ENCODE measurements at regions not wholly inside any gene's neighbourhood (a gene's known extent, or its start where the extent isn't known, plus 50 kb on each side); places are given as distances from the start of the nearest gene placed in this dataset.
"Not testable (repeated sequence)": the region's sequence is repeated elsewhere in the genome, so short reads cannot be mapped to it uniquely, and the experiment has no call there.

DNA sequence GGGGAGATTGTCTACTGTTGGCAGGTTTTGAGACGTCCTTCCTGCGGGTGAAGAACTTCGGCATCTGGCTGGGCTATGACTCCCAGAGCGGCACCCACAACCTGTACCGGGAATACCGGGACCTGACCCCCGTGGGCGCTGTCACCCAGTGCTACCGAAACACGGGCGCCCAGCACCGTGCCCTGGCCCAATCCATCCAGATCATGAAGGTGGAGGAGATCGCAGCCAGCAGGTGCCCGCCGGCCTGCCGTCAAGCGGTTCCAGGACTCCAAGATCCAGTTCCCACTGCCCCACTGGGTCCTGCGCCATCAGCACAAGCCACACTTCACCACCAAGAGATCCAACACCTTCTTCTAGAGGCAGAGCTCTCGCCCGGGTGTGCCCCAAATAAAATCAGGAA is 194.9 kb upstream of the EPHA6 start:
- H3K9me3 ChIP-seq, result no peaks in the 10 kb centered on the region
- ATAC-seq (ENCODE audit: insufficient number of reproducible peaks, low FRiP score, low read depth), result no peak
- no peaks in the 10 kb centered on the region for H3K4me1 ChIP-seq (ENCODE audit: control insufficient read depth in 1 of 2, low read depth in 2 of 2)
- no peaks in the 10 kb centered on the region for H3K36me3 ChIP-seq
- no peaks in the 10 kb centered on the region for H3K27me3 ChIP-seq (replicated peaks; ENCODE audit: insufficient read depth)
- H3K4me3 ChIP-seq, result no peak overlapping the region
- TF ChIP-seq, protein P1, sequence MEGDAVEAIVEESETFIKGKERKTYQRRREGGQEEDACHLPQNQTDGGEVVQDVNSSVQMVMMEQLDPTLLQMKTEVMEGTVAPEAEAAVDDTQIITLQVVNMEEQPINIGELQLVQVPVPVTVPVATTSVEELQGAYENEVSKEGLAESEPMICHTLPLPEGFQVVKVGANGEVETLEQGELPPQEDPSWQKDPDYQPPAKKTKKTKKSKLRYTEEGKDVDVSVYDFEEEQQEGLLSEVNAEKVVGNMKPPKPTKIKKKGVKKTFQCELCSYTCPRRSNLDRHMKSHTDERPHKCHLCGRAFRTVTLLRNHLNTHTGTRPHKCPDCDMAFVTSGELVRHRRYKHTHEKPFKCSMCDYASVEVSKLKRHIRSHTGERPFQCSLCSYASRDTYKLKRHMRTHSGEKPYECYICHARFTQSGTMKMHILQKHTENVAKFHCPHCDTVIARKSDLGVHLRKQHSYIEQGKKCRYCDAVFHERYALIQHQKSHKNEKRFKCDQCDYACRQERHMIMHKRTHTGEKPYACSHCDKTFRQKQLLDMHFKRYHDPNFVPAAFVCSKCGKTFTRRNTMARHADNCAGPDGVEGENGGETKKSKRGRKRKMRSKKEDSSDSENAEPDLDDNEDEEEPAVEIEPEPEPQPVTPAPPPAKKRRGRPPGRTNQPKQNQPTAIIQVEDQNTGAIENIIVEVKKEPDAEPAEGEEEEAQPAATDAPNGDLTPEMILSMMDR (IDR thresholded peaks at IDR 0.05), result no peak
- H3K27ac ChIP-seq, result no peak overlapping the region
- no peak for DNase-seq (ENCODE audit: low spot score)

DNA sequence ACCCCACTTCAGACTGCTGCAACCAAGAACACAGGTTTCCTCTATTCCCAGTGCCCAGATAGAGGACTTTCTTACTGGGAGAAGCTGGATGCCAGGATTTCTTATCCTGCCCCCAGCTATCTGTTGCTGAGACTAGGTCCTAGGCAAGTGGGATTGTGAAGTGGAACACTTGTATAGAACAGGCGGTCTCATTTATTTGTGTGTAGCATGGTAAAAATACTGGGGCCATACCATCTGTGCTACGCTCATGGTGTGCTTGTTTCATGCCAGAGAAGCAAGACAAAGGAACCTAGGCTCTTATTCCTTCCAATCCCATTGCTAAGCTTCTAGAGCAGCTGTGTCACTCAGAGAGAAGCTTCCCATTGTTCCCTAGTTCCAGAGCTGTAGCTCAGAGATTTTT is 191.5 kb upstream of the EPHA6 start:
- no peaks in the 10 kb centered on the region for H3K27me3 ChIP-seq (replicated peaks; ENCODE audit: insufficient read depth)
- DNase-seq (ENCODE audit: low spot score) (no peak), ATAC-seq (ENCODE audit: insufficient number of reproducible peaks, low FRiP score, low read depth) (no peak)
- H3K27ac ChIP-seq, result no peak overlapping the region
- TF ChIP-seq, protein P1 (IDR thresholded peaks at IDR 0.05), result no peak
- no peaks in the 10 kb centered on the region for H3K4me1 ChIP-seq (ENCODE audit: control insufficient read depth in 1 of 2, low read depth in 2 of 2)
- no peaks in the 10 kb centered on the region for H3K9me3 ChIP-seq
- no peaks in the 10 kb centered on the region for H3K36me3 ChIP-seq
- no peak overlapping the region for H3K4me3 ChIP-seq

DNA sequence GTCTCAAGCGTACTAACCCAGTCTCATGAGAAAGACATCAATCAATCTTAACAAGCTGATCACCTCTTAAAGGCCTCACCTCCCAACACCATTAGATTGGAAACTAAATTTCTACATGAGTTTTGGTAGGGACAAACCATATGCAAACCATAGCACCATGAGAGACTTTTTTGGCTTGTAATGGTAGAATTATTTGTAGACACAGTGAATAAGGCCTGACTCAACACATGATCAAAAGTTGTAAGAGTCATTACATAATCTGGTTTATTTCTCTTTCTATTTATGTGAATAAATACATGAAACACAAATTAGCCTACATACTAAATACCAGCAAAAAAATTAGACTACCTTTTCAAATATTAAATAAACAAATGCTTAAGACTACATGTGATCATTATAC is 183.3 kb upstream of the EPHA6 start:
- Histone ChIP-seq H3K36me3 (no peaks in the 10 kb centered on the region), H3K9me3 (no peaks in the 10 kb centered on the region), H3K4me1 (ENCODE audit: control insufficient read depth in 1 of 2, low read depth in 2 of 2) (no peaks in the 10 kb centered on the region), H3K4me3 (no peak overlapping the region), H3K27ac (no peak overlapping the region), H3K27me3 (replicated peaks; ENCODE audit: insufficient read depth) (no peaks in the 10 kb centered on the region)
- no peak for DNase-seq (ENCODE audit: low spot score)
- TF ChIP-seq, protein P1 (IDR thresholded peaks at IDR 0.05), result no peak
- ATAC-seq (ENCODE audit: insufficient number of reproducible peaks, low FRiP score, low read depth), result no peak

DNA sequence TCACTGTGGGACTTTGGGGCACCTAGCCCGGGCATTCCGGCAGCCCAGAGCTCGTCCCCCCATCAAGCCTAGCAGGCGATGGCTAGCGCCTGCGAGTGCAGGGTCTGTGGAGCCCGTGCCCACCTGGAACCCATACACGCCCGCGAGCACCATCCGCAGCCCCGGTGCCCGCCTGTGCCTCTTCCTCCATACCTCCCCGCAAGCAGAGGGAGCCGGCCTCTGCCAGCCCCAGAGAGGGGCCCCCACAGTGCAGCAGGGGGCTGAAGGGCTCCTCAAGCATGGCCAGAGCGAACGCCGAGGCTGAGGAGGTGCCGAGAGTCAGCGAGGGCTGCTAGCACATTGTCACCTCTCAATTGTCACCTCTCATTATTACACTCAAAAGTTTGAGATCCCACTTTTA is 167.8 kb upstream of the EPHA6 start:
- ATAC-seq (ENCODE audit: insufficient number of reproducible peaks, low FRiP score, low read depth), result no peak
- H3K4me3 ChIP-seq, result no peak overlapping the region

DNA sequence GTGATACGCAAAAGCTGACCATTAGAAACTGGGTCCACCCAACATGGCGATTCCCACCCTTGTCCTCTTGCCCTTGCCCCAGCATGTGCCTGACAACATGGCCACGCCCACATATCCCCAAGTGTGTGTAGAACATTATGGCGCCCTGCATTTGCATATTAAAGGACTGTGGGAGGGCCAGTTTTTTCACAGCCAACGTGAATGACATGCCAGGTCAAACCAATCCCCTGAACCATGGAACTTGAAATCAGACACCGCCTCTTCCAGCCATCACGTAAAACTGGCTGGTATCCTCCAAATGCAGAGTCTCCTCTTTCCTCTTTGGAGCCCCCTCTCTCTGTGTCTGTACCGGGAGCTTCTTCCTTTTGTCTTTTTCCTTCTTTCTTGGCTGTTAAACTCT is 156.7 kb upstream of the EPHA6 start:
- Histone ChIP-seq H3K4me1 (ENCODE audit: control insufficient read depth in 1 of 2, low read depth in 2 of 2) (no peaks in the 10 kb centered on the region), H3K27ac (no peak overlapping the region), H3K36me3 (no peaks in the 10 kb centered on the region), H3K9me3 (no peaks in the 10 kb centered on the region), H3K27me3 (replicated peaks; ENCODE audit: insufficient read depth) (no peaks in the 10 kb centered on the region), H3K4me3 (no peak overlapping the region)
- TF ChIP-seq, protein P1 (IDR thresholded peaks at IDR 0.05), result no peak
- DNase-seq (ENCODE audit: low spot score), result no peak
- ATAC-seq (ENCODE audit: insufficient number of reproducible peaks, low FRiP score, low read depth), result no peak

More for the DNA sequence above, 167.8 kb upstream of the EPHA6 start:
- Histone ChIP-seq H3K27me3 (replicated peaks; ENCODE audit: insufficient read depth) (no peaks in the 10 kb centered on the region), H3K4me1 (ENCODE audit: control insufficient read depth in 1 of 2, low read depth in 2 of 2) (no peaks in the 10 kb centered on the region), H3K9me3 (no peaks in the 10 kb centered on the region), H3K27ac (no peak overlapping the region), H3K36me3 (no peaks in the 10 kb centered on the region)
- DNase-seq (ENCODE audit: low spot score), result no peak
- TF ChIP-seq, protein P1 (IDR thresholded peaks at IDR 0.05), result no peak

DNA sequence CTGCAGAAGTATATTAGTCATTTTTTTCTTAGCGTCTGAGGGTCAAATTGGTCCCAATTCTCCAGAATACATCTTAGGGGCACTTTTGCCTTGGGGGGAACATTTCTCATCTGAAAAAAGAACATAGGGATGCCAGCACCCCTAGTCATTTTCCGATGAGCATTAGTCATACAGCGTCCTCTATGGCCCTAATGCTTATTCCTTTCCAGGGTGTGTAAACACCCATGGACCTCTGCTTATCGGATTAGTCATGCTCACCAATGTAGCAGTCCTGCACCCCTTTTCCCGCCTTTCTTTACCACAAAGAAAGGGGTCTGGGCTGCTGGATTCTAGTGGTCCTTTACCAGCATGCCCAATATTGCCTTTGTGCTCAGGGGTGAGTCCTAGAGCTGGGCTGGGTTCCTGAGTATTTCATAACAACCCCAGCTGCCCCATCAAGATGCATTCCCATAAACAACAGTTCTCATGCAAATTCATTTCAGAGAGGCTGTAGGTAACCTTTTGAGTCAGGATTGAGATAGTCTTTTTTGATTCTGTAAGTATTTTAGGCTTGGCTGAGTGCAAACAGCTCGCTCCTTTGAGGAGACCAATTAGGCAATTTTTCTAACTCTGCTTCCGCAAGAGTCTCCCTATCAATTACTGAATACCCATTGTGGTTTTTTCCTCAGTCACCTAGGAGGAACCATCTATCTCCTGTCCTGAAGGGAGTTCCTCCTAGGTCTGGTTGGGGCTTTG is 142.4 kb upstream of the EPHA6 start:
- DNase-seq (ENCODE audit: low spot score); H3K27me3 ChIP-seq (replicated peaks; ENCODE audit: insufficient read depth); H3K36me3 ChIP-seq; H3K27ac ChIP-seq; H3K9me3 ChIP-seq; ATAC-seq (ENCODE audit: insufficient number of reproducible peaks, low FRiP score, low read depth); H3K4me1 ChIP-seq (ENCODE audit: control insufficient read depth in 1 of 2, low read depth in 2 of 2); H3K4me3 ChIP-seq: not testable (repeated sequence)
